GM19023 (cell line): ENCODE measurements at regions not wholly inside any gene's neighbourhood (a gene's known extent, or its start where the extent isn't known, plus 50 kb on each side); places are given as distances from the start of the nearest gene placed in this dataset.

Source experiments
- ATAC-seq: cut with Tn5 transposase; IDR thresholded peaks from one replicate; pipeline ENCODE4 v1.9.1; 2021; ENCODE audit warnings: mild to moderate bottlenecking, moderate library complexity; ENCODE audit not compliant: unreplicated experiment

DNA sequence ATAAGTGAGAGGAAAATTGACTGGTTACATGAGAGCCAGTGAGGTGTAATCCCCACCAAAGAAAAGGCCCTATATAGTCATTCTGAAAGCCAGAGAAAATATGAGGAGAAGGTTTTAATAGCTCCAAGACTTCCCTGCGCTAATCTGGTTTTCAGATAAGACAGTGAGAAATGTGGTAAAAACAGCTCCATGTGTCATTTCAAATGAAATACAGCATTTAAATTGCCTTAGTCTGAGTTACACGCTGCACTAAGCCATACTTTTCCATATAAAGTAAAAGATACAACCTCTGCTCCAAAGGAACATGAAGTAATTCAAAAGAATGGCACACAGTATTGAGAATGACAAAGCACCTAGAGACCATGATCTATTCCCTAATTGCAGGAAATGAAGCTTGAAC, 378.0 kb upstream of the PDE4D start:
- no peak for ATAC-seq

DNA sequence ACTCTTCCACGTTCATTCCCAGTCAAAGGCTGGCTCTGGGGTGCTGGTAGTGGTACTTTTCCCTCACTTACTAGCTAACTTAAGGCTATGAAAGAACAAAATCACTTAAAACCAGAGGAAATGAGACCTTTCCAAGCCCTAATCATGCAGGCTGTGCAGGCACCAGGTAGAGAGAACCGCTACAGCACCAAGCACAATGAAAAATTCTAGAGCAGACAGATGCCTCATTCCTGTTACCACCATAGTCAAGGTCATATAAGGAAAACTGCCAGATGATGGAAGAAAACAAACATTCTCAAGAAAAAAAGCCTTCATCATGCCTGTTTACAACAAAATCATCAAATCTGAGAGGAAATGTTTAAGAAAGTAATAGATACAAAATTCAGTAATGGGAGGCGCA, 374.4 kb upstream of the PDE4D start:
- ATAC-seq: no peak

DNA sequence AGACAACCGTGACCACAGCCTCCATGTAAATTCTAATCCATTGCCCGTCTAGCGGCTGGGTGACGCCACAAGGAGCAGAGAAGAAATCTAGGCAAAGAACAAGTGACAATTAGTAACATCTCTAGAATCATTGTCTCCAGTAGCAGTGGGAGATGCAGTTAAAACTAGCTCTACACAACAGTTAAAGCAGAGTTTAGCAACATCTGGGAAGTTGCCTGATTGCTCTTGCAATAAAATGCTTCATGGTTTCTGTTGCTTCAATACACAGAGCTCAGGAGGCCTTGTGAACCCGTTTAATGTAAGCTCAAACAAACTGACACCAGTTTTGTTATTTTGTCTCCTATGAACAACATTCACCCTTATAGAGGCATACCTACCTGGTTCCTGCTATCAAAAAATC, 369.8 kb upstream of the PDE4D start:
- no peak for ATAC-seq

DNA sequence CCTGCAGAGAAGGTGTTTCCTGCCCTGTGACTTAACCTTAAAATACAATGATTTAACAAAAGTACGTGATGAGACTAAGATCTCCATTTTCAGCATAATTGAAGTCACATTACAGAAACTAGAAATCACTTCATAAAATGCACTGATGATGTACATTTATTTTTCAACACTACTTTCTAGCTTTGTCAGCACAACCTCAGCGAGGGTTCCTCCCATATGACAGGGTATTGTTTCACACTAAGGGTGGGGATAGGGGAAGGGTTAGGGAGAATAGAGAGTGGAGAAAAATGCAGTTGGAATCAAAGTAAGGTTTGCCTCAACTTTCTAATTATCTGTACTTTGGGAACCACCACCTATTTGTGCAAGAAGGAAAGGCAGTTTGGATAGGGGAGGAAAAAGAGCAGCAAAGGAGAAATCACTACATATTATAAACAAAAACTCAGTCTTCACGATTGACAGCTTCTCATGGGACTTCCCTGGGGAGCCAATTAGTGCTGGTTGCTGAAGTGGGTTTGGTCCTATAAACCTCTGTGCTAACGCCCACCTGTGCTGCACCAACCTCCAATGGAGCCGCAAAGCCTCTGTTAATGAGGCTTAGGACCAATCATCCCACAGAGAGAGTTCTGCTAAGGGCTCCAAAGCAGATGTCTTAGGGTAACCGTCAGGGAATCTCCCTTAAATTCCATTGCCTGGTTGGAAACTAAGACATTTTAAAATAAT, 369.2 kb upstream of the PDE4D start:
- no peak for ATAC-seq

DNA sequence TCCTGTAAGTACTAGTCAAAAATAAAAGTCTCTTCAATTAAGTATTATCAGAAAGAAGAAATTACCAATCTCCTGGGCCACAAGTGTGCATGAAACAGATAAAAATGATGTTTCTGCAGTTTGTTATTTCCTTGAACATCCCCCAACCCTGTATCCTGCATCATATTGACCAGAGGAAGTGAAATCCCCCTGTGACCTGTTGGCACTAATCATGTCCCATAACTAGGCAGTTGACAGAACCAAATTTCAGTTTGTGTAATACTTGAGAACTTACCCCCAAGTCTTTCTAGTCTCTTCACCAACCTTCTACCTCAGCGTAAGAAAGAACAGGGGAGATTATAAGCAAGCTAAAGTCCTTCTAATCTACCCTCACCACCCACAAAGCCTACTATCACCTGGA, 368.2 kb upstream of the PDE4D start:
- no peak for ATAC-seq

DNA sequence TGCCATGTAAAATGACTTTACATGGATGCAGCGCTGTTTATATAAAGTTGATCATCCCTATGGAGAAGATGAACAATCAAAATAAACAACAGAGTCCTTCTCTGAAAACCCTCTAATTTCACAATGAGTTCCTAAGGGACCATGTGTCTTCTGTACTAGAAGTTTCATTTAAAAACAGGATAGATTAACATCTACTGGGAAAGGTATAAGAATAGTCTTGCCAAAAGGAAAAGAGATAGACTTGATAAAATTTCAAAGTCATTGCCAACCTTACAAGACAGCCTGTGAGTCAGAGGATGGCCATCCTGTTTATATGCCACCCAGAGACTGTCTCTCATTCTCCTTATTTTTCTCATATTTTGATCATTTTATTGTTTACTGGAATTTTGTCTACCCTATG, 367.1 kb upstream of the PDE4D start:
- no peak for ATAC-seq

DNA sequence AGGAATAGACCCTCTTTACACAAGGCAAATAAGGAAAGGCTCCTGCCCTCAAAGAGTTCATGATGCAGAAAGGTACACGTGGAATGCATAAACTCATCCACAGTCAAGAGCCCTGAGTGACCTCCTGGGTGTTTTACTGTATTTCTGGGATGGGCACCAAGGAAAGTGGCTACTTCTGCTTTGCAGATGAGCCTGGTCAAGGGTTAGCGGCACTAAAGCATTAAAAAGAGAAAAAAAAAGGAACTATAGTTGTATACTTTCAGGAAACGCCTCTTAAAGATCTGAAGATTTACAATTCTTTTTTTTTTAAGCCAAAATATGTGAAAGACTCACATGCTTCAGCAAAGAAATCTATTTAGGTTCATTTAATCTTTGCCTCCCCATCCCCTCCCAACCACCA, 366.2 kb upstream of the PDE4D start:
- no peak for ATAC-seq

DNA sequence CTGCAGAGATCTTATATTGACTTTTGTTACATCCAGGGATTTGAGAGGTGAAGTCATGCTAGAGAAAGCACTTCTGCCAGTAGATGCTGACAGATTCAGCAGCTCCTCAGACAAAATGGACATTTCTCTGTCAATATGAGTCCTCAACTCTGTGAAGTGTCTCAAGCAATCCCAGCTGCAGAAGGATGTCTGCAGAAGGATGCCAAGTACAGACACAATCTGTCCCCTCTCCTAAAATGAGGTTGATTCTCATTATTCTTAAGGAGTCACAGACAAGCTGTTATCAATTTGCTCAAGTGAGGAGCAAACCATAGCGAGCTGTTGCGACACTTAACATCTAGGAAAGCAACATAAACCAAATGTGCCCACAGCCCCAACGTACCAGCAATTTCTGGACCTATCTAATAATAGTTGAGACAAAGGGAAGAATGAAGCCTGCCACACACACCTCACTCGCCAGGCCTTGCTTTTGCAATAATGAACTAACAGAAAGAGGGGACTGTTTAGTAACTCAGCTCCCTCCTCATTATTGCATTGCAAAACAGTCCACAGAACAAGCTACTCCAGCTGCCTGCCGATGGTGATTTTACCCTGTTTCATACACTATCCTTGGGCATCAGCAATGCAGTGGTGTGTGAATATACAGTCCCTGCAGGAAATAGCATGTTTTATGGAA, 364.2 kb upstream of the PDE4D start:
- ATAC-seq: no peak

DNA sequence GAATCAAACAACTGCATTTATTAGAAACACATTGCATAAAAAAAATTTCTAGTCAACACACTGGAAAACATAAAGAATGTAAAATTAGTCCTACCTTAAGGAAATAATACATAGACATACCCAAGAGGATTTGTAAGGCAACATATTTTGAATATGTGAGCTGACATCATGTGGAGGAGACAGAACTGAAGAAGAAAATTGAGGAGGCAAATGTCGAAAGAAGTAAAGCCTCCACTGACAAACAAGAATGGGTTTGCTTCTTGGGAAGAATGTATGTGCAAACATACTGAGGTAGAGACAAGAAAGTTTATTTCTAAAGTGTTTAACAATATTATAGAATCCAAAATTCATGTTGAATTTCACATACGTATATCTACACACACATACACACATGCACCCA, 363.0 kb upstream of the PDE4D start:
- ATAC-seq: no peak

DNA sequence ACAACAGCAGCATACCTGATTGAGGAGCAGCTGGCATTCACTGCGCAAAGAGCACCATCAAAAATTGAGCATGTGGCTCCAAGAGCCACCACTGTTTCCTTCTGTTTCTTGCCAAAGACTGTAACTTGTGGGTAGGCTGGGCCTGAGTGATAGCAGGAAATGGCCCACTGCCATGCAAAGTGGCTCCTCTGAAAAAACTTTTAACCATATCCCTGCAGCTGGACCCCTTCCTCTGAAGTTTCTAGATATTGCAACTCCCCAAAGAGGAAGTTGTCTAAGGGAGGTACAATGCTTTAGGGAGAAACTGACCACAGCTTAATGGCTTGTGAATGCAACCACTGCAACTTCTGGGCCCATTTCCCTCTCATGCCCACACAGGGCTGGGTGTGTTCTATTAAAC, 355.4 kb upstream of the PDE4D start:
- peak; percentile 94 for ATAC-seq

DNA sequence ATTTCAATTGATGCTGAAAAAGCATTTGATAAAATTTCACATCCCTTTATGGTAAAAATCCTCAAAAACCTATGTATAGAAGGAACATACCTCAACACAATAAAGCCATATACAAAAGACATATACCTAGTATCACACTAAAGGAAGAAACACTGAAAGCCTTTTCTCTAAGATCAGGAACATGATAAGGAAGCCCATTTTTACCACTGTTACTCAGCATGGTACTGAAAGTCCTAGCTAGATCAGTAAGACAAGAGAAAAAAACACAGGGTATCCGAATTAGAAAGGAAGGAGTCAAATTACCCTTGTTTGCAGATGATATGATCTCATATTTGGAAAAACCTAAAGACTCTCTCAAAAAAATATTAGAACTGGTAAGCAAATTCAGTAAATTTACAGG, 350.2 kb upstream of the PDE4D start:
- no peak for ATAC-seq

DNA sequence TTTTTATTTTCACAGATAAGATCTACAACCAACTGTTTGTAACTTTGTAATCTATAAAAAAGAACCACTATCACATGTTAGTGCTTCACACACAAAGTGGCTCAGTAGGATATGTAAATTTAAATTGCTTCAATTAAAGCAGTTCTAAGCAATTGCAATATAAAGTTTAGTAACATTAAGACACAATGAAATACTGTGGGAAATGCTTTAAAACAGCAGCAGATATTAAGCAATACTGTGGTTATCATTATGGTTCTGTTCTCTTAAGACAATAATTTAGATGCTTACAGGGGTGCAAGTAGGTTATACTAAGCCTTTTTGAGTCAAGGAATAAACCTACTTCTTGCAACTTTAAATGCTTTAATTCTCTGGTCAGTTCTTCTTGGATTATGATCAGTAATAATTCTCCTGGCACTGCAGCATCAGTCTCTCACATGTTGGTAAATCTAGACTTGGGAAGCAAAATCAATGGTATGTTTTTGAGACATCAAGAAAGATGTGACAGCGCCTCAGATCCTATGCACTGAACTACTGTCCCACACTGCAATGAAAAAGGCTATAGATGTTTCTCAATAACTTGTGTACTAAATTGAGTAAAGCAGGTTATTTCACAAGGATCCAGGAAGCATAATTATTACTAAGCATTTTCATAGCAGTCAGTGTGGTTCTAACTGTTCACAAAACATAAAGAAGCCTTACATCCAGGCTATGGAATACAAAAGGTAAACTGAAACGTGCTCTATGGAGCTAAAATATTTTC, 338.7 kb upstream of the PDE4D start:
- ATAC-seq: no peak

DNA sequence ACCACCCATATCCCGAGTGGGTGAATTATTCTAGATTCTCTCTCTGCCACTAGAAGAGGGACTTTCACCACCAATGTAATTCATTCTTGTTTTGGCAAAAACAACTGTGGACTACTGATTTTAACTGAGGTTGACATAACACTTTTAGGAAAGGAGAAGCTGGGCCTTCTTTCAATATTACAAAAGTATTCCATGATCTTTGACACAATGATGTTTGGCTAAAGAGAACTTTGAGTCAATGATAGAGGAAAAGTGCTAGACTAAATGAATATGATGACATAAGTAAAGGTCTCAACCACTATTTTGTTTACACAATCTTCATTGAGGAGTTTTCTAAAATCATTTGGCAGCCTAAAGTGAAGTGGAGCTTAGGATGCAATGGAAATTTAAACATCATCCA, 336.9 kb upstream of the PDE4D start:
- ATAC-seq: no peak

DNA sequence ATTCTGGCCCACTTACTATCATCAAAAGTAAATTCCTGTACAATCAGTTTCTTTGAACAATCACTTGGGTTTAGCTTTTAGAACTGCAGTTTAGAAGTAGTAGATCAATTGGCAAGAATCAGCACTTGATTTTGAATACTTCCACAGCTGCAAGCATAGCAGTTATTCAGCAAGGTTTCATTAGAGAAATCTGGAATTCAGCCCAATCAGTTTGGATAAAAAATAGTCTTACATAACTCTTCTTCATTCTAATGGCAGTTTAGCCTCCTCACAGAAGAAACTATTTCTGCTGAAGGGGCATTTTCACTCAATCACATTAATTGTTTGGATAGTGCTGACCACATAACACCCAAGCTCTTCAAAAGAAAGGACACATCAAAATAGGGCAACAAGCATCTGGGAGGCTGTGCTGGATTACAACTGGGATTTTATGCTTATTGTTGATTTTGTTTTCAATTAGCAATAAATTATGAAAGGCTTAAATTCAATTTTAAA, 336.2 kb upstream of the PDE4D start:
- ATAC-seq: no peak

DNA sequence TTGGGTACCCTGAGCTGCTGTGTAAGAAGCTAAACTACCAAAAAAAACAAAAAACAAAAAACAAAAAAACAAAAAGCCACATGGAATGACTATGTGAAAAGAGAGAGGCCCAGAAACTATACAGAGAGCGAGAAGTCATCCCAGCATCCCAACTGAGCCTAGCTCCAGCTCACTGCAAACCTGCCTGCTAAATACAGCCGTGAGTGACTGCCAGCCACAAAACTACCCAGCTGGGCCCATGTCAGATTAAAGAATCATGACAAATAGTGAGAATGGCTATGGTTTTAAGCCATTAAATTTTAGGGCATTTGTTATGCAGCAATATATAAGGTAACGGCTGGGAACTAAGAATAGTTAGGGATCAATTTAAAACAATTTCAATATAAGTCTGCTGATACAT, 335.1 kb upstream of the PDE4D start:
- no peak for ATAC-seq

DNA sequence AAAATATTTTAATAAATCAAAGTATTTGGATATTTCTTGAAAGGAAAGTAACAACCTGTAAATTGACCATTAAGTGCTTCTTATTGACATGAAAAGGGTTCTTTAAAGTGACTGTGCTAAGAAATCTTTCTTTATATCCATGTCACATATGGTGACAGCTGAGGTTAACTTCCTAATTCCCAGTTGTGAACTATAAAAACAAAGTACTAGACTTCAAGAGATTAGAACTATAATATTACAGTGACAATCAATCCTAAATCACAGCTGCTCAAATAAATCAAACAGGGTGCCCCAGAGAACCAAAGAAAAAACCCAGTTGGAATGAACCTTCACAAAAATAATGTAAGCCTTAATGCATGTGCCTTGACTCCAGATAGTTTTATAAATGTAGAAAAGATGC, 332.6 kb upstream of the PDE4D start:
- ATAC-seq: no peak

DNA sequence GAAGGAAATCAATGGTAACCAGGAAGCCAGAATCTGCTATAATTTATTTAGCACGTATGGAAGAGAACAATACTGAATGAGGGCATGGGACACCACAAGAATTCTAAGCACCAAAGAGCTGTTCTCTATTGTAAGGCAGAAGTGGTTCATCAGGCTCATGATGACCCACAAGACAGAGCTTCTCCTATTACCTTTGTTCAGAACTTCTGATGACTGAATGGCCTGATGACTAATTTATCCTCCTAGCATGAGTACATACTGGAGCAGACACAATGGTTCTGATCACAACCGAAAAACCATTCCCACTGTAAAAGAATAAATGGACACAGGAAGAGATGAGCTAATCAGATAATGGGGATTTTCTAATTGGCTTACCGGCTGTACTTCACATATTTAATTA, 329.8 kb upstream of the PDE4D start:
- ATAC-seq: no peak

DNA sequence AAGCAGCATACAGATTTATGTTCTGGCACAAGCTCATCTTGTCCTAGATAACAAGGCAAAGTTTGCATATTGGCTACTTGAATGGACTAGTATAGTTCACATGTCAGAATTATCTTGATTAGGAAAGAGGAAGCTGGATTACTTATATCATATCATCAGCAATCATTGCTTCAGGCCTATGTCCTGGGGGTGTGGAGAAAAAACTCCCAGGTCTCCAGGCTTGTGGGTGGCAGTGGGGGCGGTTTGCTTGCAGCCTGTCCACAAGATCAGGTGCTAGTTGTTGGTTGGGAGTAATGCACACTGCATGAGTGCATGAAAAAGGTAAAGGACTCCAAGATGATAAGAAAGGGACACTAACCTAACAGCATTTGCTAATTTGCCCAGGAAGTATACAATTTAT, 326.4 kb upstream of the PDE4D start:
- no peak for ATAC-seq

DNA sequence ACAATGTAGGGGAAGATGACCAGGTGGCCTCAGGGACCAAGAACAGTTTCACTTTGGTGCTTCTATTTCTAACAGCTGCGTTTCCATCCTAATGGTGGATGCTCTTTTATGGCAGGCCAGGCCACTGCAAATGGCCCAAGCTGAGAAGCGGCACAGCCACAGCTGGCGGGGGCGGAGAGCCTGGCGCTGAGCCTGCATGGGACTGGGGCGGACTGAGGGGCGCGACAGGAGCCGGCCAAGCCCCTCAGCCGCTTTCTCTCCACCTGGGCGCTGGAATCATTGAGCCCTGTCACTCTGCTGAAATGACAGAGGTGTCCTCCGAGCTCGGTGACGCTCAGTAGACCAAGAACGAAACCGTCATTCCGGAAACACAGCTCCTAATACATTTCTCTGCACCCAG, 317.3 kb upstream of the PDE4D start:
- ATAC-seq: no peak

DNA sequence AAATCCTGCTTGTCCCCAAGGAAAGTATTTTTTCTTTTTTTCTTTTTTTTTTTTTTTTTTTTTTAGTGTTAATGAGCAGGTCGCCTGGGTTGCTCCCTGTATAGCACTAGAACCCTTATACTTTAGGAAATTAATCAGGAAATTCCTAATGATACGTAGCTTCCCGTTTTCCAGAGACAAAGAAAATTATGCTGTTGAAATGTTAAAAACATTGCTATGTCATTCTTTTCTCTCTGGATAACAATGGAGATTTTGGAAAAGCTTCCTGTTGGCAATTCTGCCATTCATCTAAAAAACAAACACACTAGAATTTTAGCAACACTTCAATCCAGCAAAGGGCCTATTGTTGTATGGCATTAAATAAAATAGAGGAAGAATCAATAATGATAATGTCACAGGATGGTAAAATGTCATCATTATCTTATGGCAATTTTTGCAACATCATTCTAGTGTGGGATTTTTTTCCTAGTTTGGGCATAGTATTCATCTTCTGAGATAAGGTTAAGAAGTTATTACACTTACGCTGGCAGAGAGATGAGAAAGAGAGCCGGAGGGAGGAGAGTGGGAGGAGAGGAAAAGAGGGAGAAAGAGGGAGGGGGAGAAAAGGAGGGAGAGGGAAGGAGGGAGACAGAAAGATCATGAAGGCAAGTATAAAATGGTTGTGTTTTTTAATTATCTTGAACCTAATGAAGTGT, 315.8 kb upstream of the PDE4D start:
- no peak for ATAC-seq

DNA sequence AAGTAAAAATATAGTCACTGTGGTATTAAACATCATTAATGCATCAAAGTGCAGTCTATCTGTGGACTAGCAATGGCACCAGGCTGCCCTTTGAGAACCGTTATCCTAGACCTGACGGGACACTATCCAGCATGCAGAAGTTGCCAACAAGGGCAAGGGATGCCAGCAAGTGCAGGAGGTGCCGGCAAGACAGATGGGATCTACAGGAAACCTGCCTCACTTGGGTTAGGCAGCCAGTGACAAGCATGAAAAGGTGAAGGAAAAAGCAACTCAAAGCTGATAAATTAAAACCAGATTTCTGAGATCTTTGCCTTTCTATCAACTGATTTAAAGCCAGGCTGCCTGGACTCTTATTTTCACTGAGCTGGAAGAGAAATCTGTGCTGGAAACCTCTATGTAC, 315.2 kb upstream of the PDE4D start:
- no peak for ATAC-seq
